ENCODE measurements at regions not wholly inside any gene's neighbourhood (a gene's known extent, or its start where the extent isn't known, plus 50 kb on each side); places are given as distances from the start of the nearest gene placed in this dataset.
A peak's percentile ranks its signal among the peaks of the same experiment; 100 is the strongest.

DNA sequence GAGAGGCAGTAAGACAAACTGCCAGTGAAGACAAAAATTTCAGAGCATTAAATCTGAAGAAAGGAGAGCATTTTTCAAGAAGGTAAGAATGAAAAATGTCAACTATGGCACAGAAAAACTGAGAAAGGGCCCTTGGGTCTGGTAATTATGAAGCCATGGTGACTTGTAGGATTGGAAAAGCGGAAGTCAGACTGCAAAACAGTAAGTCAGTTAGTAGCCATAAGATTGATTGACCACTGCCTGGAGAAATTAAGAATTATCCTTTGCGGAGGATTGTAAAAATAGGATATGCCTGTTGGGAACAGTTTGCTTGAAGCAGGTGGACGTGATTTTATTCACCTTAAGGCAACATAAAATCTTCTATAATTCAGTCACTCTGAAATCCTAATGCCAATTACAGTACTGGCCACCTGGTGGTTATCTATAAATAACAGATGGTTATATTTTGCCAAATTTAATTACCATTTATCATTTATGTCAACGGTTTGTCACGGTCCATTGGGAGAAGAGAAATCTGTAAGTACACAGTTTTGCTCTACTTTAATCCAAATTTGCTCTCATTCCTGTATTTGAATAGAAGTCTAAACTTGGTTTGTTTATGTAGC lies 127.1 kb upstream of the CNTN1 start:
- TF ChIP-seq, protein P1, sequence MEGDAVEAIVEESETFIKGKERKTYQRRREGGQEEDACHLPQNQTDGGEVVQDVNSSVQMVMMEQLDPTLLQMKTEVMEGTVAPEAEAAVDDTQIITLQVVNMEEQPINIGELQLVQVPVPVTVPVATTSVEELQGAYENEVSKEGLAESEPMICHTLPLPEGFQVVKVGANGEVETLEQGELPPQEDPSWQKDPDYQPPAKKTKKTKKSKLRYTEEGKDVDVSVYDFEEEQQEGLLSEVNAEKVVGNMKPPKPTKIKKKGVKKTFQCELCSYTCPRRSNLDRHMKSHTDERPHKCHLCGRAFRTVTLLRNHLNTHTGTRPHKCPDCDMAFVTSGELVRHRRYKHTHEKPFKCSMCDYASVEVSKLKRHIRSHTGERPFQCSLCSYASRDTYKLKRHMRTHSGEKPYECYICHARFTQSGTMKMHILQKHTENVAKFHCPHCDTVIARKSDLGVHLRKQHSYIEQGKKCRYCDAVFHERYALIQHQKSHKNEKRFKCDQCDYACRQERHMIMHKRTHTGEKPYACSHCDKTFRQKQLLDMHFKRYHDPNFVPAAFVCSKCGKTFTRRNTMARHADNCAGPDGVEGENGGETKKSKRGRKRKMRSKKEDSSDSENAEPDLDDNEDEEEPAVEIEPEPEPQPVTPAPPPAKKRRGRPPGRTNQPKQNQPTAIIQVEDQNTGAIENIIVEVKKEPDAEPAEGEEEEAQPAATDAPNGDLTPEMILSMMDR (IDR thresholded peaks at IDR 0.05), result peak; percentile 25; the same call in 1 of the 2 replicates
- no peak for TF ChIP-seq ZFX (IDR thresholded peaks at IDR 0.05; ENCODE audit: borderline replicate concordance)

Data from 22Rv1 (cell line).